ENCODE measurements at regions not wholly inside any gene's neighbourhood (a gene's known extent, or its start where the extent isn't known, plus 50 kb on each side); places are given as distances from the start of the nearest gene placed in this dataset.
A peak's percentile ranks its signal among the peaks of the same experiment; 100 is the strongest.

- H3K4me2 ChIP-seq (ENCODE audit: low read length) = no peak overlapping the region
- no peaks in the 10 kb centered on the region for H3K4me1 ChIP-seq (ENCODE audit: insufficient read depth, low read length)
- no peak overlapping the region for H3K4me3 ChIP-seq (ENCODE audit: low read length)
- POLR2A ChIA-PET (ENCODE audit: unreplicated experiment) = no interaction called here
- H3K9ac ChIP-seq (ENCODE audit: low read length) = no peak overlapping the region
- ATAC-seq (no peak), DNase-seq (no peak)
- H3K9me3 ChIP-seq (ENCODE audit: low read length) = no peaks in the 10 kb centered on the region
- H3K79me2 ChIP-seq (ENCODE audit: low read length) = no peaks in the 10 kb centered on the region
- TF ChIP-seq CTCF (conservative IDR thresholded peaks at IDR 0.05; ENCODE audit: low read depth, low read length) = no peak
- no peak for TF ChIP-seq EZH2 (IDR thresholded peaks at IDR 0.05; ENCODE audit: low read length, unreplicated experiment)
- no peak for TF ChIP-seq EZH2phosphoT487 (IDR thresholded peaks at IDR 0.05; ENCODE audit: borderline replicate concordance, low read length)
- H3K9me2 ChIP-seq (replicated peaks; ENCODE audit: low read length) = no peaks in the 10 kb centered on the region
- intact Hi-C loops (cut with micrococcal nuclease) = no loop called here
- no peaks in the 10 kb centered on the region for H4K20me1 ChIP-seq (ENCODE audit: low read length)
- no peaks in the 10 kb centered on the region for H3F3A ChIP-seq (ENCODE audit: low read length, unreplicated experiment)
- H3K27ac ChIP-seq (ENCODE audit: low read length) = no peak overlapping the region
- H3K27me3 ChIP-seq (ENCODE audit: low read length) = peaks cover 9% of the 10 kb centered on the region; the same call in 1 of the 2 replicates
- no TSS peak for BruUV-seq (replicated peaks)
- CTCF ChIA-PET = no interaction called here
- H3K36me3 ChIP-seq (ENCODE audit: low read depth, low read length) = no peaks in the 10 kb centered on the region
- H2AFZ ChIP-seq (ENCODE audit: low read length) = no peak overlapping the region
Measured at GRCh38 chr4:57614257-57614932, 504.2 kb upstream of the IGFBP7 start.

- POLR2A ChIA-PET (ENCODE audit: unreplicated experiment) = no interaction called here
- H3K4me3 ChIP-seq (ENCODE audit: low read length) = no peak overlapping the region
- H3F3A ChIP-seq (ENCODE audit: low read length, unreplicated experiment) = no peaks in the 10 kb centered on the region
- H3K9me3 ChIP-seq (ENCODE audit: low read length) = no peaks in the 10 kb centered on the region
- H3K27ac ChIP-seq (ENCODE audit: low read length) = no peak overlapping the region
- no peaks in the 10 kb centered on the region for H3K36me3 ChIP-seq (ENCODE audit: low read depth, low read length)
- DNase-seq = peak; percentile 14
- no peak overlapping the region for H2AFZ ChIP-seq (ENCODE audit: low read length)
- no peak overlapping the region for H3K4me2 ChIP-seq (ENCODE audit: low read length)
- peak; percentile 39; the same call in 1 of the 2 replicates for TF ChIP-seq CTCF (conservative IDR thresholded peaks at IDR 0.05; ENCODE audit: low read depth, low read length)
- no peak for TF ChIP-seq EZH2phosphoT487 (IDR thresholded peaks at IDR 0.05; ENCODE audit: borderline replicate concordance, low read length)
- no TSS peak for BruUV-seq (replicated peaks)
- H3K9me2 ChIP-seq (replicated peaks; ENCODE audit: low read length) = no peaks in the 10 kb centered on the region
- ATAC-seq = no peak
- no peaks in the 10 kb centered on the region for H4K20me1 ChIP-seq (ENCODE audit: low read length)
- H3K4me1 ChIP-seq (ENCODE audit: insufficient read depth, low read length) = no peaks in the 10 kb centered on the region
- H3K9ac ChIP-seq (ENCODE audit: low read length) = no peak overlapping the region
- intact Hi-C loops (cut with micrococcal nuclease) = no loop called here
- H3K79me2 ChIP-seq (ENCODE audit: low read length) = no peaks in the 10 kb centered on the region
- CTCF ChIA-PET = no interaction called here
- H3K27me3 ChIP-seq (ENCODE audit: low read length) = peaks cover 30% of the 10 kb centered on the region
Measured at GRCh38 chr4:57612279-57612678, 502.1 kb upstream of the IGFBP7 start.

- Histone ChIP-seq H3K36me3 (ENCODE audit: low read depth, low read length) (no peaks in the 10 kb centered on the region), H4K20me1 (ENCODE audit: low read length) (no peaks in the 10 kb centered on the region), H3K27me3 (ENCODE audit: low read length) (peaks cover 48% of the 10 kb centered on the region), H3K9ac (ENCODE audit: low read length) (no peak overlapping the region), H3K9me3 (ENCODE audit: low read length) (no peaks in the 10 kb centered on the region), H3K4me2 (ENCODE audit: low read length) (no peak overlapping the region), H3K4me1 (ENCODE audit: insufficient read depth, low read length) (no peaks in the 10 kb centered on the region), H3K27ac (ENCODE audit: low read length) (no peak overlapping the region), H3F3A (ENCODE audit: low read length, unreplicated experiment) (no peaks in the 10 kb centered on the region), H2AFZ (ENCODE audit: low read length) (no peak overlapping the region), H3K9me2 (replicated peaks; ENCODE audit: low read length) (no peaks in the 10 kb centered on the region), H3K4me3 (ENCODE audit: low read length) (no peak overlapping the region), H3K79me2 (ENCODE audit: low read length) (no peaks in the 10 kb centered on the region)
- DNase-seq (peak; percentile 20), ATAC-seq (no peak)
- no TSS peak for BruUV-seq (replicated peaks)
- POLR2A ChIA-PET (ENCODE audit: unreplicated experiment) = no interaction called here
- CTCF ChIA-PET = no interaction called here
- TF ChIP-seq CTCF (conservative IDR thresholded peaks at IDR 0.05; ENCODE audit: low read depth, low read length) = no peak
- no peak for TF ChIP-seq EZH2phosphoT487 (IDR thresholded peaks at IDR 0.05; ENCODE audit: borderline replicate concordance, low read length)
- no peak for TF ChIP-seq EZH2 (IDR thresholded peaks at IDR 0.05; ENCODE audit: low read length, unreplicated experiment)
- intact Hi-C loops (cut with micrococcal nuclease) = no loop called here
Measured at GRCh38 chr4:57607566-57608180, 497.5 kb upstream of the IGFBP7 start.

Data from PC-3 (cell line).